Spleen (tissue), 7 donors: ENCODE measurements at regions not wholly inside any gene's neighbourhood (a gene's known extent, or its start where the extent isn't known, plus 50 kb on each side); places are given as distances from the start of the nearest gene placed in this dataset.
"Not testable (repeated sequence)": the region's sequence is repeated elsewhere in the genome, so short reads cannot be mapped to it uniquely, and the experiment has no call there.

ENCODE experiments used
- POLR2A ChIP-seq, 3 donors: fragments of 450-650 bp; IDR thresholded peaks; one replicate each; pipeline ENCODE4 v1.5.1; 2017; ENCODE audit warnings: antibody characterized with exemption in 3 of 3, mild to moderate bottlenecking in 1 of 3
- TF ChIP-seq, protein P1 (sequence below), 11 experiments: fragments of 200-600 bp in 7 of 11; fragments of 450-650 bp in 4 of 11; sonication (generic) in 4 of 11; IDR thresholded peaks in 8 of 11; conservative IDR thresholded peaks in 3 of 11; 1 replicate in 7 of 11; 2 replicates in 4 of 11; pipeline versions ENCODE4 v1.4.0 to v1.8.0; 2016 to 2021; ENCODE audit warnings: antibody characterized with exemption in 11 of 11, inconsistent platforms in 4 of 11, mild to moderate bottlenecking in 1 of 11
- donor health status: DM: no; HTN: no; CAD: no; lungs with moderate emphysema.
- donor health status: DM: no; HTN: no; CAD: no.
- donor health status: DM: no; HTN: no; CAD: no.

DNA sequence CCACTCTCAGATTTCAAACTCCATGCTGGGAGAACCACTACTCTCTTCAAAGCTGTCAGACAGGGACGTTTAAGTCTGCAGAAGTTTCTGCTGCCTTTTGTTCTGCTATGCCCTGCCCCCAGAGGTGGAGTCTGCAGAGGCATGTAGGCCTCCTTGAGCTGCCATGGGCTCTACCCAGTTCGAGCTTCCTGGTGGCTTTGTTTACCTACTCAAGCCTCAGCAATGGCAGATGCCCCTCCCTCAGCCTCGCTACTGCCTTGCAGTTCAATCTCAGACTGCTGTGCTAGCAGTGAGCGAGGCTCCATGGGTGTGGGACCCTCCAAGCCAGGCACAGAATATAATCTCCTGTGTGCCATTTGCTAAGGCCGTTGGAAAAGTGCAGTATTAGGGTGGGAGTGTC lies 51.4 kb upstream of the FAM13C start:
- TF ChIP-seq, protein P1, sequence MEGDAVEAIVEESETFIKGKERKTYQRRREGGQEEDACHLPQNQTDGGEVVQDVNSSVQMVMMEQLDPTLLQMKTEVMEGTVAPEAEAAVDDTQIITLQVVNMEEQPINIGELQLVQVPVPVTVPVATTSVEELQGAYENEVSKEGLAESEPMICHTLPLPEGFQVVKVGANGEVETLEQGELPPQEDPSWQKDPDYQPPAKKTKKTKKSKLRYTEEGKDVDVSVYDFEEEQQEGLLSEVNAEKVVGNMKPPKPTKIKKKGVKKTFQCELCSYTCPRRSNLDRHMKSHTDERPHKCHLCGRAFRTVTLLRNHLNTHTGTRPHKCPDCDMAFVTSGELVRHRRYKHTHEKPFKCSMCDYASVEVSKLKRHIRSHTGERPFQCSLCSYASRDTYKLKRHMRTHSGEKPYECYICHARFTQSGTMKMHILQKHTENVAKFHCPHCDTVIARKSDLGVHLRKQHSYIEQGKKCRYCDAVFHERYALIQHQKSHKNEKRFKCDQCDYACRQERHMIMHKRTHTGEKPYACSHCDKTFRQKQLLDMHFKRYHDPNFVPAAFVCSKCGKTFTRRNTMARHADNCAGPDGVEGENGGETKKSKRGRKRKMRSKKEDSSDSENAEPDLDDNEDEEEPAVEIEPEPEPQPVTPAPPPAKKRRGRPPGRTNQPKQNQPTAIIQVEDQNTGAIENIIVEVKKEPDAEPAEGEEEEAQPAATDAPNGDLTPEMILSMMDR (IDR thresholded peaks at IDR 0.05 in 8 of 11, conservative IDR thresholded peaks at IDR 0.05 in 3 of 11): not testable (repeated sequence)
- TF ChIP-seq POLR2A (IDR thresholded peaks at IDR 0.05): not testable (repeated sequence)
